Psoas muscle (tissue), 7 donors: ENCODE measurements at regions not wholly inside any gene's neighbourhood (a gene's known extent, or its start where the extent isn't known, plus 50 kb on each side); places are given as distances from the start of the nearest gene placed in this dataset.

ENCODE experiments used
- ATAC-seq, 4 donors: fragments of 200-7000 bp; cut with Tn5 transposase; one replicate each; pipeline ENCODE4 v1.9.1; 2020; ENCODE audit warnings: moderate library complexity in 3 of 4, mild to moderate bottlenecking in 2 of 4
- DNase-seq, 2 donors: peaks; one replicate each; pipeline ENCODE4 v3.0.0-alpha.2; 2020
- H3K27ac ChIP-seq: fragments of 200-600 bp; one replicate; pipeline ENCODE4 v1.8.0; 2022
- H3K27me3 ChIP-seq, 3 donors: fragments of 200-600 bp in 1 of 3; one replicate each; pipeline versions ENCODE4 v1.6.1 to v1.8.0; 2013 to 2022; ENCODE audit warnings: low read length in 2 of 3, mild to moderate bottlenecking in 2 of 3, moderate library complexity in 1 of 3; ENCODE audit not compliant: insufficient read depth in 3 of 3
- H3K36me3 ChIP-seq, 2 donors: fragments of 200-600 bp in 1 of 2; one replicate each; pipeline versions ENCODE4 v1.6.1 to v1.8.0; 2013 to 2022; ENCODE audit warnings: low read depth in 1 of 2, mild to moderate bottlenecking in 1 of 2, moderate library complexity in 1 of 2; ENCODE audit not compliant: insufficient read depth in 1 of 2
- H3K4me1 ChIP-seq: fragments of 200-600 bp; one replicate; pipeline ENCODE4 v1.8.0; 2022
- H3K4me3 ChIP-seq: fragments of 200-600 bp; one replicate; pipeline ENCODE4 v1.8.0; 2022; ENCODE audit warnings: mild to moderate bottlenecking
- H3K9me3 ChIP-seq: fragments of 200-600 bp; one replicate; pipeline ENCODE4 v1.8.0; 2022
- WGBS, 3 donors: extraction: QIAGEN DNeasy Blood & Tissue Kit; methylation state at CpG; one replicate each; pipeline versions ENCODE4 v1.1.6 to v1.1.7; 2013; 5-methylcytosine and 5-hydroxymethylcytosine counted together
- intact Hi-C, 2 donors: fragments of 100-400 bp; cut with DNase I; formaldehyde crosslinking; loops; one replicate each; pipeline versions ENCODE4 v1.11.0 to v1.14.2; 2022
- TF ChIP-seq, protein P1 (sequence below): fragments of 200-600 bp; IDR thresholded peaks from one replicate; pipeline ENCODE4 v1.8.0; 2022; ENCODE audit warnings: antibody characterized with exemption
- donor health status: healthy with polysubstance abuse.
- donor health status: DM: no; HTN: no; CAD: no; lungs with moderate emphysema.
- donor health status: Bipolar disorder and iron deficiency.
- donor health status: healthy.
- donor health status: DM: yes; HTN: yes; CAD: no.
- donor health status: DM: no; HTN: no; CAD: no.
- donor health status: DM: yes; HTN: yes; CAD: no.

DNA sequence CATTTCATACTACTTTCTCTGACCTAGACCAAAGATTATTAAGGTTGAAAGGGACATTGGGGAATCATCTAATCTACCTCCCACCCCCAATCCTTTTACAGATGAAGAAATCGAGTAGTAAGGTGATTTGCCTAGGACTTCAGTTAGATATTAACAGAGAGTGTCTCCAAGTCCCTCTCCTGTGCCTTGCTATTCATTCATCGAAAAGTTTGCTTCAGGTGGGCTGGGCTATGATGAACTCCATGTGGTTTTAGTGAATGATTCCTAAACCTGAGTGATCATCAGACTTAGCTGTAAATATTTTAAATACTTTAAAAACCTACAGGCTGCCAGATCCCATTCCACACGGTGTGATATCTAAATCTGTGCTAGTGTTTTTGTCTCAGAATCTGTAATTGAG is 259.4 kb upstream of the SORCS1 start:
- Histone ChIP-seq H3K9me3 (no peaks in the 10 kb centered on the region), H3K27ac (no peak overlapping the region), H3K4me1 (no peaks in the 10 kb centered on the region), H3K36me3 (no peaks in the 10 kb centered on the region), H3K4me3 (no peak overlapping the region), H3K27me3 (no peaks in the 10 kb centered on the region)
- intact Hi-C loops, result no loop called here
- WGBS, 3 donors, result 51 to 74% (median 70%) methylated on average over 3 of the region's 3 CpGs
- ATAC-seq (no peak), DNase-seq (no peak)
- TF ChIP-seq, protein P1, sequence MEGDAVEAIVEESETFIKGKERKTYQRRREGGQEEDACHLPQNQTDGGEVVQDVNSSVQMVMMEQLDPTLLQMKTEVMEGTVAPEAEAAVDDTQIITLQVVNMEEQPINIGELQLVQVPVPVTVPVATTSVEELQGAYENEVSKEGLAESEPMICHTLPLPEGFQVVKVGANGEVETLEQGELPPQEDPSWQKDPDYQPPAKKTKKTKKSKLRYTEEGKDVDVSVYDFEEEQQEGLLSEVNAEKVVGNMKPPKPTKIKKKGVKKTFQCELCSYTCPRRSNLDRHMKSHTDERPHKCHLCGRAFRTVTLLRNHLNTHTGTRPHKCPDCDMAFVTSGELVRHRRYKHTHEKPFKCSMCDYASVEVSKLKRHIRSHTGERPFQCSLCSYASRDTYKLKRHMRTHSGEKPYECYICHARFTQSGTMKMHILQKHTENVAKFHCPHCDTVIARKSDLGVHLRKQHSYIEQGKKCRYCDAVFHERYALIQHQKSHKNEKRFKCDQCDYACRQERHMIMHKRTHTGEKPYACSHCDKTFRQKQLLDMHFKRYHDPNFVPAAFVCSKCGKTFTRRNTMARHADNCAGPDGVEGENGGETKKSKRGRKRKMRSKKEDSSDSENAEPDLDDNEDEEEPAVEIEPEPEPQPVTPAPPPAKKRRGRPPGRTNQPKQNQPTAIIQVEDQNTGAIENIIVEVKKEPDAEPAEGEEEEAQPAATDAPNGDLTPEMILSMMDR, result no peak

DNA sequence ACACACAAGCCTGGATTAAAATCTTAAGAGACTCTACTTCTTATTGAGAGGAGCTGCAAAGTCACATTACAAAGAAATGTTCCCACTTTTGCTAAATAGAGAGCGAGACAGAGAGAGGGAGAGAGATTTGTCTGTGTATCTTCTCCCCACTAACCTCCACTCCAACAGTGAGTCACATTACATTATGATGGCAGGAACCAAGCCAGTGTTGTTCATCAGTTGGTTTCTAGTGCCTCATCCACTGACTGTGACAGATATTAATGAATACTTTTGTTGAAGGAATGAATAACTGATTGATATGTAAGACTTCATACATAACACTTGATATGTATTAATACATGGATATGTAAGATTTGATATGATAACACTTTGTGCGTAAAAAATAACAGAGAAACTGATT is 258.2 kb upstream of the SORCS1 start:
- Histone ChIP-seq H3K4me1 (no peaks in the 10 kb centered on the region), H3K36me3 (no peaks in the 10 kb centered on the region), H3K27me3 (no peaks in the 10 kb centered on the region), H3K4me3 (no peak overlapping the region), H3K9me3 (no peaks in the 10 kb centered on the region), H3K27ac (no peak overlapping the region)
- 76 to 88% (median 85%) methylated on average over 2 of the region's 2 CpGs for WGBS, 3 donors
- intact Hi-C loops, result no loop called here
- TF ChIP-seq, protein P1, result no peak
- ATAC-seq, result no peak
- DNase-seq, result no peak

DNA sequence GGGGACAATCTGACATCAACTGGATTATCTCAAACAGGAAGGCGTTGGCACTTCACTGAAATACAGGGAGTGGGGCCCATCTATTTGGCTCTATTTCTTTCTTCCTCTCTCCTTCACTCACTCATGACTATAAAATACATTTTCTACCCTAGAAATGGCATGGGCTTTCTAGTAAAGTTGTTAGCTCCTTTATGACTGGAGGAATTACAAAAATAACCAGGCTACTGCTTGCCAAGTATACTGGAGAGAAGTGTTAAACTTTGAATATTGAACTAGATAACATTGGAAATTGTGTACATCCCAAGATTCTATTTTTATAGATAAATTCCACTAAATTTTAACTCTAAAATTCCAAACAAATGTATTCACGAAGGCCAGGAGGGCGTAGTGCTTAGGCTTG is 255.7 kb upstream of the SORCS1 start:
- Histone ChIP-seq H3K27ac (no peak overlapping the region), H3K4me1 (no peaks in the 10 kb centered on the region), H3K27me3 (no peaks in the 10 kb centered on the region), H3K4me3 (no peak overlapping the region), H3K9me3 (no peaks in the 10 kb centered on the region), H3K36me3 (no peaks in the 10 kb centered on the region)
- TF ChIP-seq, protein P1, result no peak
- intact Hi-C loops, result no loop called here
- no peak for DNase-seq
- 78 to 83% (median 80%) methylated on average over 3 of the region's 3 CpGs for WGBS, 3 donors
- no peak for ATAC-seq

DNA sequence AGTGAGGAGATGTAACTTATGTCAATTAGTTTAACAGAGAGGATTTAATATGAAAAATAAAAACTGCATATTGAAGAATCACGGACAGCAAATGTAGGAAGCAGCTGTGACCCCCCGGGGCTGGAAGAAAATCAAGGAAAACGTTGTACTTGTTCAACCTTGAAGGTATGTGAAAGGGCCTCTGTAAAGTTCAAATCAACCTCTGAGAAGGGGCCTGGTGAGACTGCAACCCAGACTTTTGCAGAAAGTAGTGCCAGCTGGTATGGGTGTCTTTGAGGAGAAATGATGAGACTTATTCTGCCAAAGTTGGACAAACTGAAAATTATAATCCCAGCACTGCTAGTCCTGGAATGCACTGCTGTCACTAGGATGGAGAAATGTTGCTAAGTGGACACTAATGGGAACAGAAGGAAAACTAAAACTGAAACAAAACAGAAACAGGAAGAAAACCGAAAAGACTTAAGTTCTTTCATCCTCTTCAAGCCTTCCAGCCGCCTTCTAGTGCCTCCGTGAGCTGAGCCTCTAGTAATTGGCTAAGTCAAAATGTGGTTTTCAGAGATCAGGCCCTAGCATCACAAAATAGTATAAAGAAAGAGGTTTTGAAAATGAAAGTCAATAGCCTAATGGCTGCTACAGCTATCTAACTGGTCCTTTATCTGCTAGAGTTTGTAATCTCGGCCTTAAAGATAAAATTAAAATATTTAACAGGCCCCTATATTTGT is 253.7 kb upstream of the SORCS1 start:
- Histone ChIP-seq H3K27ac (no peak overlapping the region), H3K4me1 (no peaks in the 10 kb centered on the region), H3K9me3 (no peaks in the 10 kb centered on the region), H3K4me3 (no peak overlapping the region), H3K27me3 (no peaks in the 10 kb centered on the region), H3K36me3 (no peaks in the 10 kb centered on the region)
- intact Hi-C loops, result loop anchor here in 1 of 2 donors (5.0 kb wide), 1 partner anchor 1646 kb away; no protein-coding TSS in a partner anchor
- WGBS, 3 donors, result 65 to 71% (median 70%) methylated on average over 7 of the region's 7 CpGs
- TF ChIP-seq, protein P1, result no peak
- DNase-seq (no peak), ATAC-seq (no peak)

DNA sequence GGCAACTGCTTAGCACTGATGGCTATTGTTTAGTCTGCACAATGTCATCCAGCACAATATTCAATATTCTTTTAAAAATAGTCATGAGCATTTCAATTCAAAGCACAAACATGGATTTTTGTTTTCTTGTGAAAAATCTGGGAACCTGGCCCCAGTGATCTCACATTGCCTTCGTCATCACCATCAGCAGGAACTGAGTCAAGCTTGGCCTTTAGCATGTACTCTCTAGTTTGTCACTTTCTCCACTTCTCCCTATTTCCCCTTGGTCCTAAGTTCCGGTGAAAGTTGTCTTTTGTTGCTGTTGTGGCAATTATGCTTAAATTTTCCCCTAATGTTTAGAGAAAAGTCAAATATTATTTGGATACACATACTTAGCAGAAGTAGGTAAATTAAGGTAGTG is 252.9 kb upstream of the SORCS1 start:
- H3K27me3 ChIP-seq, result no peaks in the 10 kb centered on the region
- intact Hi-C loops, result loop anchor here in 1 of 2 donors (5.0 kb wide), 1 partner anchor 1645 kb away; no protein-coding TSS in a partner anchor
- no peaks in the 10 kb centered on the region for H3K4me1 ChIP-seq
- DNase-seq (no peak), ATAC-seq (no peak)
- H3K4me3 ChIP-seq, result no peak overlapping the region
- no peak overlapping the region for H3K27ac ChIP-seq
- no peaks in the 10 kb centered on the region for H3K9me3 ChIP-seq
- H3K36me3 ChIP-seq, result no peaks in the 10 kb centered on the region
- 63 to 71% (median 71%) methylated on average over 2 of the region's 2 CpGs for WGBS, 3 donors
- TF ChIP-seq, protein P1, result no peak
